Fibroblast of the aortic adventitia (primary cell): ENCODE measurements at regions not wholly inside any gene's neighbourhood (a gene's known extent, or its start where the extent isn't known, plus 50 kb on each side); places are given as distances from the start of the nearest gene placed in this dataset.

Experiments used
- DNase-seq: peaks from one replicate; pipeline ENCODE4 v3.0.0-alpha.2; 2010; ENCODE audit warnings: low read depth
- H3K4me3 ChIP-seq: 2 replicates; pipeline ENCODE4 v1.5.1; 2011; ENCODE audit warnings: low read depth, mild to moderate bottlenecking, control low read depth, low read length, moderate library complexity
- TF ChIP-seq, protein P1 (sequence below): IDR thresholded peaks from 2 replicates; pipeline ENCODE4 v1.5.1; 2011; ENCODE audit warnings: mild to moderate bottlenecking, low read length, control low read depth, inconsistent platforms; ENCODE audit not compliant: insufficient read depth

DNA sequence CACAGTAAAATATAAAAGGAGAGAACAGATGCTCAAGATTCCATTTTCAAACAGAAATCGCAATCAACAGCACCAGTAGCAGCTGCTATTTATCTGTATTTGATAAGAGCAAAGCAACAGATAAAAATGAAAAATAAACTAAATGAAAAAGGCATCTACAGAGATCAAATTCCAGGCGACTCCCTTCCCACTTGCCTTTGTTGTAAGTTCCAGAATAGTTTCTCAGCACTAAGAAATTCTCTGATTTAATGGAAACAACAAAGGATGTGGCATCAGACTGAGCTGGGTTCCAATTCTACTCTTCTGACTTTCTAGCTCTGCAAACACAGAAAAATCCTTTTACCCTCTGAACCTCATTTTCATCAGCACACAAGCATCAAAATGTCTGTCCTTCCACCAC, 110.8 kb upstream of the MME start:
- DNase-seq = peak; percentile 56
- H3K4me3 ChIP-seq = no peak overlapping the region
- TF ChIP-seq, protein P1, sequence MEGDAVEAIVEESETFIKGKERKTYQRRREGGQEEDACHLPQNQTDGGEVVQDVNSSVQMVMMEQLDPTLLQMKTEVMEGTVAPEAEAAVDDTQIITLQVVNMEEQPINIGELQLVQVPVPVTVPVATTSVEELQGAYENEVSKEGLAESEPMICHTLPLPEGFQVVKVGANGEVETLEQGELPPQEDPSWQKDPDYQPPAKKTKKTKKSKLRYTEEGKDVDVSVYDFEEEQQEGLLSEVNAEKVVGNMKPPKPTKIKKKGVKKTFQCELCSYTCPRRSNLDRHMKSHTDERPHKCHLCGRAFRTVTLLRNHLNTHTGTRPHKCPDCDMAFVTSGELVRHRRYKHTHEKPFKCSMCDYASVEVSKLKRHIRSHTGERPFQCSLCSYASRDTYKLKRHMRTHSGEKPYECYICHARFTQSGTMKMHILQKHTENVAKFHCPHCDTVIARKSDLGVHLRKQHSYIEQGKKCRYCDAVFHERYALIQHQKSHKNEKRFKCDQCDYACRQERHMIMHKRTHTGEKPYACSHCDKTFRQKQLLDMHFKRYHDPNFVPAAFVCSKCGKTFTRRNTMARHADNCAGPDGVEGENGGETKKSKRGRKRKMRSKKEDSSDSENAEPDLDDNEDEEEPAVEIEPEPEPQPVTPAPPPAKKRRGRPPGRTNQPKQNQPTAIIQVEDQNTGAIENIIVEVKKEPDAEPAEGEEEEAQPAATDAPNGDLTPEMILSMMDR = no peak

DNA sequence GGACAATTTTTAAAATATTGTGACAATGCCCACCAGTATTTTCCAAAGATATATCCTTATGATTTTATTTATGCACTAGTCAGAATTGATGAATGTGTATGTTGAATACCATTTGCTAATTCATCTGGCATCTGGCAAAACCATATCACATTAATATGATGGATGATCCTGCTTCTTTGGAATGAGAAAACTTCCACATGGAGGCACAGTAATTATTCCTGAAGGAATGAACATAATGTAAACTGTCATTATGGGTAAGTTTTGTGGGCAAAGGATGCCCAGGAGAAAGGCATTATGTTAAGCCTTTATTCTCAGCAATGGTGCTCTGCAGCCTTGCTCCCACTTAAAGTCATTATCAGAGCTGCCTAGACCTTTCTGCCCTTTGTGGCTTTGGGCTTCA, 113.0 kb upstream of the MME start:
- DNase-seq = peak; percentile 20
- TF ChIP-seq, protein P1 = no peak
- H3K4me3 ChIP-seq = no peak overlapping the region

DNA sequence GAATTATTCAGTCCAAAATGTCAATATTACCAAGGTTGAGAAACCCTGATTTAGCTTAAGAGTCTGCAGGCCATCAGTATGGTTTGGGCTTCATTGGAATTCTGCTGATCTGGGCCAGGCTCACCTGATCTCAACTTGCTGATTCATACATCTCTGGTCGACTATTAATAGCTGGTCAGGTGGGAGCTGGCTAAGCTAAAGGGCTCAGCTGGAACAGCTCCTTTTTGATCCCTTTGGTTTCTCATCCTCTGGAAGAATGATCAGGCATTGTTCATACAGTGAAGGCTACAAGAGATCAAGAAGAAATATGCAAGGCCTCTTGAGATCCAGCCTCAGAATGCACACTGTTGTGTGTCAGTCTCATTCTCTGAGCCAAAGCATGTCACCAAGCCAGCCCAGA, 123.3 kb upstream of the MME start:
- TF ChIP-seq, protein P1 = no peak
- peak; percentile 72 for DNase-seq
- H3K4me3 ChIP-seq = no peak overlapping the region

DNA sequence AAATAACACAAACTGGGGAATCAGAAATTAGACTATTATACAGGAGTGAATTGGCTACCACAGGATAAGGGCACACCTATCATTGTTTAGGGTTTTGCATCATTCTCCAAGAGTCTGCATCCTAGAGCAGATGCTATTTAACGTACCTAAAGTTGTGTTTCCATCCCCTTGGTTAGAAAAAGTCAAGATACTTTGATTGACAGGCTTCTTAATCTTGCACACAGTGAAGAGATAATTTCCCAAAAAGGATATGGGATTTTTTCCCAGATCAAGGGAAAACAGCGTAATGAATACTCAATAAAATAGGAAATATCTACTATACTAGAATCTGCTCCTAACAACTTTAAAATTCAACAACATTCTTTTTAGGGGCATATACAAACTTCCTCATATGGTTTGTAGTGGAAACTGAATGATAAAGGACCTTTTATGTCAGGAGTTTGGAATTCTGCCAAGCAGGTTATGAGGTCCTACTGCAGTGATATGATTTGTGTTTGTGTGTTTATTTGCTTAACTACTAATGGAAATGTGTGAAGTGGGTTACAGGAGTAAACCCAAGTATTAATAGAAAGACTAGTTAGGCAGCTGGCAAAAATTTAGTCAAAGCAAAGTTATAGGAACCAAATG, 124.1 kb upstream of the MME start:
- TF ChIP-seq, protein P1 = no peak
- no peak for DNase-seq
- no peak overlapping the region for H3K4me3 ChIP-seq

GRCh38 chr3:154954757-154955156, 125.4 kb upstream of the MME start:
- H3K4me3 ChIP-seq = no peak overlapping the region
- TF ChIP-seq, protein P1 = peak; percentile 69
- peak; percentile 84 for DNase-seq

GRCh38 chr3:154953538-154953937, 126.6 kb upstream of the MME start:
- TF ChIP-seq, protein P1 = no peak
- no peak for DNase-seq
- H3K4me3 ChIP-seq = no peak overlapping the region

DNA sequence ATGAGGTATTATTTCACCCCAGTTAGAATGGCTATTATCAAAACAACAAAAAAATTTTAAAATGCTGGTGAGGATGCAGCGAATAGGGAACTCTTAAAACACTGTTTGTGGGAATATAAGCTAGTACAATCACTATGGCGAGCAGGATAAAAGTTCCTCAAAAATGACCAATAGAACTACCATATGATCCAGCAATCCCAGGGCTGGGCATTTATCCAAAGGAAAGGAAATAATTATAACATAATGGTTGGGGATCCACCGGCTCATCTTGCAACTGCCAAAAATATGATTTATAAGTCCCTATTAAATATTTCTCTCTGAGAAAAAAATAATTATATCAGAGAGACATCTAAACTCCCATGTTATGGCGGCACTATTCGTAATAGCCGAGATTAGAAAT, 127.6 kb upstream of the MME start:
- TF ChIP-seq, protein P1 = no peak
- H3K4me3 ChIP-seq = no peak overlapping the region
- no peak for DNase-seq
